ENCODE measurements at regions not wholly inside any gene's neighbourhood (a gene's known extent, or its start where the extent isn't known, plus 50 kb on each side); places are given as distances from the start of the nearest gene placed in this dataset.
"Not testable (repeated sequence)": the region's sequence is repeated elsewhere in the genome, so short reads cannot be mapped to it uniquely, and the experiment has no call there.

DNA sequence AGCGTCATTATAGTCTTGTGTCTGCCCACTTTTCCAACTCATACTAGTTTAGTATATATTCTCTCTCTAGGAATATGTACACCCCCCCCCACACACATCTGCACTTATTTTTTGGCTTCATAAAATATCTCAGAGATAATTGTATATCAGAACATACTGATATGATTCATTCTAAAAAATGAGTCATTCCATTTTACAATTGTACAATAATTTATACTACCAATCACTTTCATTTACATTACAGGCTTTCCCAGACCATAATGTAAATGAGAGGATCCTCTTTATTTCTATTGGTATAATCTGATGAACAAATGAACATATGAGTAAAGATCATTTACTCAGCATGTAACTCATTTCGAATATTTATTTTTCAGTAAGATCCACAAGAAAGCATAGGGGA lies 1842.9 kb upstream of the C9orf72 start:
- DNase-seq: no peak
- in situ Hi-C loops (cut with HindIII; ENCODE audit: low pct_ligation_motif_present, low pct_unique_long_range_greater_than_20kb, low sequenced_read_pairs): no loop called here

DNA sequence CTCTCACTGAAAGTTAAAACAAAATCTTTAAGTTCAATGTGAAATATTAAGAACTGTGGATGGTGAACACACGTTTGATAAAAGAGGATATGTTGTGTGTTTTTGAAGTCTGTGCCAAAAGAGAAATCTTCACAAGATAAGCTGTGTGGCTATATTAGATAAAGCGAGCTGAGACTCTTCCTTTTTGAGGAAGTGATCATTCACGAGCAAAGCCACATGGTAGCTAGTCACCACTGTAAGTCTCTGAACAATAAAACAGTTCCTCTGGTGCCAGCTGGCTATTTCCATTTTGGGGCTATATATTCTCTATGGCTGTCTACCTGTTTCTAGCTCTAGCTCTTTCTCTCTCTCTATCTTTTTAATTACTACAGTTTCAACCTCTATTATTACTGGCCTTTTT lies 1849.2 kb upstream of the C9orf72 start:
- in situ Hi-C loops (cut with HindIII; ENCODE audit: low pct_ligation_motif_present, low pct_unique_long_range_greater_than_20kb, low sequenced_read_pairs): no loop called here
- DNase-seq: no peak

DNA sequence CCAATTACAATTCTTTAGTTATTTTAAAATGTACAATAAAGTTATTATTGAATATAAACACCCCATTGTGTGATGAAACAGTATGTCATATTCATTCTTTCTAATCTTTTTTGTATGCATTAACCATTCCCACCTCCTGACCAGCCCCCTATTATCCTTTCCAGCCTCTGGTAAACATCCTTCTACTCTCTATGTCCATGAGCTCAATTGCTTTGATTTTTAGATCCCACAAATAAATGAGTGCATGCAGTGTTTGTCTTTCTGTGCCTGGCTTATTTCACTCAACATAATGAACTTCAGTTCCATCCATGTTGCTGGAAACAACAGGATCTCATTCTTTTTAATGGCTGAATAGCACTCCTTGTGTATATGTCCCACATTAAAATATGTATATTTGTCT lies 1858.9 kb upstream of the C9orf72 start:
- in situ Hi-C loops (cut with HindIII; ENCODE audit: low pct_ligation_motif_present, low pct_unique_long_range_greater_than_20kb, low sequenced_read_pairs): no loop called here
- no peak for DNase-seq

DNA sequence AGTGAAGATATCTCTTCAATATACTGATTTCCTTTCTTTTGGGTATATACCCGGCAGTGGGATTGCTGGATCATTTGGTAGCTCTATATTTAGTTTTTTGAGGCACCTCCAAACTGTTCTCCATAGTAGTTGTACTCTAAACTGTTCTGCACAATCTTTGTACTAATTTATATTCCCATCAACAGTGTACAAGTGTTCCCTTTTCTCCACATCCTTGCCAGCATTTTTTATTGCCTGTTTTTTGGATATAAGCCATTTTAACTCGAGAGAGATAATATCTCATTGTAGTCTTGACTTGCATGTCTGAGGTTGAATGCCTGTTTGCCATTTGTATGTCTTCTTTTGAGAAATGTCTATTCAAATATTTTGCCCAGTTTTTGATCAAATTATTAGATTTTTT lies 1859.4 kb upstream of the C9orf72 start:
- in situ Hi-C loops (cut with HindIII; ENCODE audit: low pct_ligation_motif_present, low pct_unique_long_range_greater_than_20kb, low sequenced_read_pairs): not testable (repeated sequence)

DNA sequence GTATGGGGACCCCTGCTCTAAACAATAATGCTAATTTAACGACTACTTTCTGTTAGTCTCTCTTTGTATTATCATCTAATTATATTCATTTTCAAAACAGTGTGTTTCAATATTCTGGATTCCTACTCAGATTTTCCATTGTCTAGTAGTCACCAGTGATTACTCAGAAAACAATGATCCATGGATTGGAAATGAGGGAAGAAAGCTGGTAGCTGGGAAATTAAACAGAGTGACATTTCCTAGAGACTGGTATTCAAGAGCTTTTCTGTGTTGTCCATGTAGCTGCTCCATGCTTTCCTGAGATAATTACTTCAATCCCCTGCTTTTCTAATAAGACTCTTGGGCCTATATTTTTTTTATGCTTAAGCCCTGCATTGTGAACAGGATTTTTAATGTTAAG lies 1862.1 kb upstream of the C9orf72 start:
- in situ Hi-C loops (cut with HindIII; ENCODE audit: low pct_ligation_motif_present, low pct_unique_long_range_greater_than_20kb, low sequenced_read_pairs): no loop called here
- DNase-seq: no peak

More for the DNA sequence above, 1859.4 kb upstream of the C9orf72 start:
- not testable (repeated sequence) for DNase-seq

DNA sequence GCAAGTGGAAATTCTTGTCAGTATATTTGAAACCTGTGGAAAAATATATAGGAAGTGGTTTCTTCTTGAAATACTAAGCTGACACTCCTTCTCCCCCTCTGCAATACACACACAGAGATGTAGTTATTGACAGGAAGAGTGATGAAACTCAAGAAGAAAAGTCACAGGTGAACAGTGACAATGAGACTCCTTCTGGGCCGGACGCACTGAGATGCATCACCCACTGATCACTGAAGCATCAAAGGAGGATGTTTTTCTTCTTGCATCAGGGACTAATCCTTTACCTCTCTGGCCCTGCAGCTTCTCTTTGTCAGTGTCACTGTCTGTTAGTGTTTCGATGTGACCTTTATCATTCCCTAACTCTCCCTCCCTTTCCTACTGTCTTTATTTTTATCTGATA lies 1864.2 kb upstream of the C9orf72 start:
- no peak for DNase-seq
- in situ Hi-C loops (cut with HindIII; ENCODE audit: low pct_ligation_motif_present, low pct_unique_long_range_greater_than_20kb, low sequenced_read_pairs): no loop called here

DNA sequence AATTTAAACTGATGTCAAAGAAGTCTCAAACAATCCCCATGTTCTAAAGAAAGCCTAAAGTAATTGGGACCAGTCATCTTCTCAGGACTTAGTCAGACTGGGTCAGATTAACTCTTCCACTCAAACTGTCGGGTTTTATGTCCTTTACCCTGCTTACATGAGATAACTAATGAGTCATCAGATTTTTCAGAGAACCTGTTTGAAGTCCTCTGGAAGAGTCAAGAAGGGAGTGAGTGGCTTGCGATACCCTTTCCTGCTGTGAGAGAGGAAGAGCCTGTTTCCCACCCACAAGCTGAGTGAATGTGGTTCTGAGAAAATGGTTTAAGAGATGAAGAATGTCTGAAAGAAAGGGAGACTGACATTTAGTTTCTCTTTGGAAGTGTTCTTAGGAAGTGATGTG lies 1866.7 kb upstream of the C9orf72 start:
- in situ Hi-C loops (cut with HindIII; ENCODE audit: low pct_ligation_motif_present, low pct_unique_long_range_greater_than_20kb, low sequenced_read_pairs): no loop called here
- no peak for DNase-seq

DNA sequence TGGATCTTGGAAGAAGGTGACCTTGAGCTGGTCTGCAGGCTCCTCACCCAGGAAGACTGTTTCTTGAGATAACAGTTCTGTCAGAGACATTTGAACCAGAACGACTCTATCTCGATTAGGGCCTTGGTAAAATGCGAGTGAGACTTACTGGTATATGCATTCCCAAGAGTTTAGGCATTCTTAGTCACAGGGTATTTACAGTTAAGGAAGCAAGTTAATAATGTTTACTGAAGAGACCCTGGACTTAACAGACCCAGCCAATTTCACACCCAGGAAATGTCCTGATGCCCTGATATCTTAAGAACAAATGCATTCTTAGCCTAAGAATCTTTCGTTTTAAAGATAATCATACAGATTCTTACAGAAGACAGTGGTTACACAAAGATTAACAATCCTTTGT lies 1867.2 kb upstream of the C9orf72 start:
- in situ Hi-C loops (cut with HindIII; ENCODE audit: low pct_ligation_motif_present, low pct_unique_long_range_greater_than_20kb, low sequenced_read_pairs): no loop called here
- no peak for DNase-seq

DNA sequence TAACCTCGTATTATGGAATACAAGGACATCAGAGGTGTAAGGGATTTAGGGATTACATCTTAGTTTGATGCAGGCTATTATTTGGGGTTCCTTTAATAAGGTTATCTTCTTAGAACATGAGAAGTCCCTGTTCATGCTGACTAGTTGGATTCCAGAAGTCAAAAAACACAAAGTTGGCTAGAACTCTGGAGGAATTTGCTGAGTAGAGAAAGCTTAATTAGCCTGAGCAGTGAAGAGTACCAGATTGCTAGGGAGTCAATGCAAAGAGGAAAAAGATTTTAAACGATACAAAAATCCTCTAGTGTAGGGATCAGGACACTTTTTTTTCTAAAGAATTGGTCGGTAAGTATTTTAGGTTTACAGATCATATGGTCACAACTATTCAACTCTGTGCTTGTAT lies 1872.5 kb upstream of the C9orf72 start:
- in situ Hi-C loops (cut with HindIII; ENCODE audit: low pct_ligation_motif_present, low pct_unique_long_range_greater_than_20kb, low sequenced_read_pairs): no loop called here
- no peak for DNase-seq

DNA sequence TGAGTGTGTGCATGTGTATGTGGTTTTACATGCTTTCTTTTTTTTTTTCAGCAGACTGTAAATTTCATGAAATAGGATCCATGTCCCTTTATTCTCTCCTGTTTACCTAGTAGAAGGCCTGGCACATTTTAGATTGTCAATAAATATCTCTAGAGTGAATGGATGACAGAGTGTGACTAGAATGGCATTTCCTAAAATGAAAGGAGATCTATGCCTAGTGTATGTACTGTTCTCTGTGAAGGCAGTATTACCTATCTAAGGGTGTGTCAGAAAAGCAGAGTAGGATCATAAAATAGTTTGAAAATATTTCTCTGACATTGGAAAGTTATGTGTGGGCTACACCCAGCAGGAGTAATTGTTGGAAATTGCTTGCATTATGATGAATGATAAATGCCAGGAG lies 1876.0 kb upstream of the C9orf72 start:
- in situ Hi-C loops (cut with HindIII; ENCODE audit: low pct_ligation_motif_present, low pct_unique_long_range_greater_than_20kb, low sequenced_read_pairs): no loop called here
- no peak for DNase-seq

DNA sequence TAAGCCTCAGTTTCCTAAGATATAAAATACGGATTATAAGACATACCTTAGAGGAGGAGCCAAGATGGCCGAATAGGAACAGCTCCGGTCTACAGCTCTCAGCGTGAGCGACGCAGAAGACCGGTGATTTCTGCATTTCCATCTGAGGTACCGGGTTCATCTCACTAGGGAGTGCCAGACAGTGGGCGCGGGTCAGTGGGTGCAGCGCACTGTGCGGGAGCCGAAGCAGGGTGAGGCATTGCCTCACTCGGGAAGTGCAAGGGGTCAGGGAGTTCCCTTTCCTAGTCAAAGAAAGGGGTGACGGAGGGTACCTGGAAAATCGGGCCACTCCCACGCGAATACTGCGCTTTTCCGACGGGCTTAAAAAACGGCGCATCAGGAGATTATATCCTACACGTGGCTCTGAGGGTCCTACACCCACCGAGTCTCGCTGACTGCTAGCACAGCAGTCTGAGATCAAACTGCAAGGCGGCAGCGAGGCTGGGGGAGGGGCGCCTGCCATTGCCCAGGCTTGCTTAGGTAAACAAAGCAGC lies 1877.1 kb upstream of the C9orf72 start:
- DNase-seq; in situ Hi-C loops (cut with HindIII; ENCODE audit: low pct_ligation_motif_present, low pct_unique_long_range_greater_than_20kb, low sequenced_read_pairs): not testable (repeated sequence)

DNA sequence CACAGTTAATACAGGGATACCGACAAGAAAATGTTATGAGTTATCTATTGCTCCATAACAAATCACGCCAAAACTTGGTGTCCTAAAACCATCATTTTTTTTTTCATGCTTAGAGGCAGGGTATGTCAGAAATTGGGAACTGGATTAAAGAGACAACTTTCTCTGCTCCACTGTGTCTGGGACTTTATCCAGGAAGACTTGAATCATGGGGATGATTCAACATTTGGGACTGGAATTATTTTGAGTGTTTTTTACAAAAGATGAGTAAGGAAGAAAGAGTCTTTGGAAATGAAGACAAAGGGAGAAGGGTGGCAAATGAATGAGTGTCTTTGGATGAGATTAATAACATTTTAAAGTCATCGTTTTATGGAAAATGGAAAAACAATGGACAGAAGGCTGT lies 1883.7 kb upstream of the C9orf72 start:
- in situ Hi-C loops (cut with HindIII; ENCODE audit: low pct_ligation_motif_present, low pct_unique_long_range_greater_than_20kb, low sequenced_read_pairs): no loop called here
- no peak for DNase-seq

DNA sequence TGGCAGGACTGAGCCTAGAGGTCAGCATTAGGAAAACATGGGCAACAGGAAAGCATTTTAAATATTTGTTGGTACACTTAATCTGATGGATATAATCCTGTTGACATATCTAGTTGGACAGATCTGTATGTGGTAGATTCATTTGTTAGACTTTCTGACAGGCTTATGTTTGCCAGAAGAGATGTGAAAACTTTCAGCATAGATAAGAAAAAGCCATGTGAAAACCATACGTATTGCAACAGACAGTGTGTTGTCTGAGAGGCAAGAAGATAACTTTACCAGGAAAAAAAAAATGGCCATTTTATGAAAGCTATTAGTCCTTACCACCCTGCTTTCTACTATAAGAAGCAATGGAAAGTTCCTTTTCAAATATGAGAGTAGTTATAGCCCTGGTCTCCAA lies 1902.2 kb upstream of the C9orf72 start:
- no peak for DNase-seq
- in situ Hi-C loops (cut with HindIII; ENCODE audit: low pct_ligation_motif_present, low pct_unique_long_range_greater_than_20kb, low sequenced_read_pairs): no loop called here

DNA sequence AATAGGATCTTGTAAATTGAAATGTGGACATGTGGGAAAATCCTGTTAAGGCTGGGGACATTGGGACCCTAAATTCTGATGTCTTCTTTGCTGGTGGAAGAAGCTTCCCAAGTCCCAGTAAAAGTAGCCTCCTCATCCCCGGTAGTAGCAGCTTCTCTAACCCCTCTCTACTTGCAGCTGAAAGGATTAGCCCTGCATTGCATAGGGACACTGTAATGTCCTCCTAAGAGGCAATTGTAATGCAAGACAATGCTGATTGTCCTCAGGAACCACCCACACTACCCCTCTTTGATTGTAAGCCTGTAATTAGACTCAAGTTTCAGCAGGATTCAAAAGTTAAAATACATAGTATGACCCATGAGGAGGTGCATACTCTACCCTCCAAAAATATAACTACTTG lies 1938.4 kb upstream of the C9orf72 start:
- no peak for DNase-seq
- in situ Hi-C loops (cut with HindIII; ENCODE audit: low pct_ligation_motif_present, low pct_unique_long_range_greater_than_20kb, low sequenced_read_pairs): no loop called here

DNA sequence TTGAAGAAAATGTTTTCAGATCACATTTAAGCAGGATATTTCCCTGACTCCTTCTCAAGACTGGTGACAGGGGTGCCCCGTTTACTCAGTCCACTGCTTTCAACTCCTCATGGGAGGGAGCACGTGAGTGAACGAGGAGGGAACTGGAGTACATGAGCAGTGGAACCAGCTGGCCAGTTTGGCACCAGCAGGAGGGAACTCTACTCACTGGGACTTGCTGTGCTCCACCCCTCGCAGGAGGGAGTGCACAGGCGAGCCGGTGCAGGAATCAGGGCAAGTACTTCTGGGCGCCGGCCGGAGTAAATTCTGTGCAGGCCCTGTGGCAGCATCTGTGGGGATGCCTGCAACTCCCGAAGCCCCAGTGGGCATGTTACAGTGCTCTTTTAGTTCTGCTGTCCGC lies 1941.1 kb upstream of the C9orf72 start:
- in situ Hi-C loops (cut with HindIII; ENCODE audit: low pct_ligation_motif_present, low pct_unique_long_range_greater_than_20kb, low sequenced_read_pairs): no loop called here
- no peak for DNase-seq

DNA sequence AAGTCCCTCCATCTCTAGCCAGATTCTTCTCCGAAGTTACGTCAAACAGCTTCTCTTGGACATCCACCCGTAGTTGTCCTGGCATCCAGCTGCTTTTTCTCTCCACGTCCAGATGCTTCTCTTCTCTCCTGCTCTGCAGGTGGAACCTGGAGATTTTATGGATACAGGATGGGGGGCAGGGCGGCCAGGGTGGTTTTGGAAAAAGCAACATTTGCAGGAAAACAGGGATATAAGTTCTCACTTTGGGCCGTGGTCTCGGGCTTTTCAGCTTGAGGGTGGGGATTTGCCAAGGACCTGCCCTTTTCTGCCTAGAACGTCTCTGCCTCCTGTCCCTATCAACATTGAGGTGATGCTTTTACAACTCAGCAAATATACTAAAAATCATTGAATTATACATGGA lies 1941.6 kb upstream of the C9orf72 start:
- in situ Hi-C loops (cut with HindIII; ENCODE audit: low pct_ligation_motif_present, low pct_unique_long_range_greater_than_20kb, low sequenced_read_pairs): no loop called here
- no peak for DNase-seq

DNA sequence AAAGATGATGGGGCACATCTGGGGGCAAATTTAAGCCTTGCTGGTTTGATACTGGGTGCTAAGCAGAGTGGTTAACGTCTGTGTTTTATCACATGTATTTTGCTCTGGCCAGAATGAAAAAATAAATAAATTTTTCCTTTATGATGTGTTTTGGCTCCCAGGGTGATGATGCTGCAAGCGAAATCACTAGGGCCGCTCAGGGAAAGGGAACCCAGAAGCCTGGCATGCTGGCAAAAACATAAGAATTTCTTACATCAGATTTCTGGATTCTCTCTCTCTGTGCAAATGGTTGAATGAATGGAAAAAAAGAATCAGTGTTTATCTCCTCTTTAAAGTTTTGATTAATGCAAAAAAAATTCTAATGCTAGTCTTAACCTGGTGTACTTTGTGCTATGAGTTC lies 1975.2 kb upstream of the C9orf72 start:
- no peak for DNase-seq
- in situ Hi-C loops (cut with HindIII; ENCODE audit: low pct_ligation_motif_present, low pct_unique_long_range_greater_than_20kb, low sequenced_read_pairs): no loop called here

DNA sequence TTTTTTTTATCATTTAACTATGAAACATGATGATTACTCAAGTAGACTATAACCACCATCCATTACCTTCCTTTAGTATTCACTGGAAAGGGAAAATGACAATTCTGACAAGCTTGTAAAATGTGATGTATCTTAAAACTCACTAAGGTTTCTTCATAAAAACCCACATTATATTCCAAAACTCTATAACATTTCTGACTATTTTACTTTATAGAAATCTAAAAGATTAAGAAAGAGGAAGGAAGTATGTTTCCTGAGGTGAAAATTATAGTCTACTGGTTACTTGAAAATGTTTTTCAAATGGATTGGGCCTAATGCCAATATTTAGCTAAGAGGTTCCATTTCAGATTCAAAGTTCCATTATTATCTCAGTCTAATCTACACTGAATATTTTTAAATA lies 1982.2 kb upstream of the C9orf72 start:
- no peak for DNase-seq
- in situ Hi-C loops (cut with HindIII; ENCODE audit: low pct_ligation_motif_present, low pct_unique_long_range_greater_than_20kb, low sequenced_read_pairs): no loop called here

DNA sequence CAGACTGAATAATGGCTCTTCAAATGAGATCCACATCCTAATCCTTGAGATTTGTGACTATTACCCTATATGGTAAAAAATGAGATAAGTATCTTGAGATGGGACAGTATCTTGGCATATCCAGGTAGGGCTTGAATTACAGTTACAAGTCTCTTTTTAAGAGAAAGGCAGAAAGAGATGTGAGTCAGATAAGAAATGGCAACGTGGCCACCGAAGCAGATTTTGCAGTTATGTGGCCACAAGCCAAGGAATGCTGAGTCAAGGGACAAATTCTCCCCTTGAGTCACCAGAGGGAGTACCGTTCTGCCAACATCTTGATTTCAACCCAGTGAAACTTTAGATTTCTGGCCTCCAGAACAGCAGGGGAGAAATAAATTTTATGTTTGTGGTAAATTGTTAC lies 1983.0 kb upstream of the C9orf72 start:
- in situ Hi-C loops (cut with HindIII; ENCODE audit: low pct_ligation_motif_present, low pct_unique_long_range_greater_than_20kb, low sequenced_read_pairs): no loop called here
- DNase-seq: peak; percentile 47

DNA sequence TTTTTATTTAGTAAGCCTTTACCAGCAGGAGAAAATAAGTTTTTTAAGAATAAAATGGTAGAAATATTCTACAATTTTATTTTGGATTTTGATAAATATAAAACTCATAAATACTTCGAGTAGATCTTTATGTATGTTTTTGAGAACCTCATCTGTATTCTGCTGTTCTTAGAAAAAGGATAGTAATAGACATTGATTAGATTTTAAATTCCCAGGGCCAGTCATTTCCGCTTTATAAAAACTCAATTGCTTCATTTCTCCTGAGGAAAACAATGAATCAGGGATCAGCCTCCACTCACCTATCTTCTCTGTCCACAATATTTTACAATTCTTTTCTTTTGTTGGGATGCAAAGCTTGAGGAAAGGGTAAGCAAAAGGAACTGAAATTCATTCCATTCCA lies 1983.5 kb upstream of the C9orf72 start:
- no peak for DNase-seq
- in situ Hi-C loops (cut with HindIII; ENCODE audit: low pct_ligation_motif_present, low pct_unique_long_range_greater_than_20kb, low sequenced_read_pairs): no loop called here

DNA sequence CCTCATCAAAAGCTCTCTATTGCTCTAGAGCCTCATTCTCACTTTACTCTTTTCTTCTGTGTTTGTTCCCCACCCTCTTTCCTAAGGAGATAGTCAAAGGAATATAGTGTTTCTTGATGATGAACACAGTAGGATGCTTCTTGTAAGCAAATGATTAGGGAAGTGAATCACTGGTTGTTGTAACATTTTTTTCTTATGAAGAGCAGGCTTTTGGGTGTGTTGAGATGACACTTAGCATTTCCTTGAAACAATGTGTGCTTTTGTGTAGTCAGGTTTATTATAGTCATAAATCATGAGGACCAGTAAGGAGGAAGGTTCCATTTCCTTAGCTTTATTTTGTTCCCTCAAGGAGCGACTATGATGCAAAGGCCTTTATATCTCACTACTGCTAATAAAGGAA lies 1991.3 kb upstream of the C9orf72 start:
- in situ Hi-C loops (cut with HindIII; ENCODE audit: low pct_ligation_motif_present, low pct_unique_long_range_greater_than_20kb, low sequenced_read_pairs): no loop called here
- no peak for DNase-seq

Data from ACHN (cell line).